H1 (cell line): ENCODE measurements at regions not wholly inside any gene's neighbourhood (a gene's known extent, or its start where the extent isn't known, plus 50 kb on each side); places are given as distances from the start of the nearest gene placed in this dataset.

Experiments
- CTCF ChIA-PET: fragments of 300-600 bp; sonication (Branson Sonifier 250); formaldehyde crosslinking; loops from one replicate; lab custom pipeline; 2021; ENCODE audit not compliant: partially characterized antibody; lab: Charles Lee
- POLR2A ChIA-PET: fragments of 300-600 bp; sonication (Branson Sonifier 250); formaldehyde crosslinking; loops from one replicate; lab custom pipeline; 2021; ENCODE audit warnings: inconsistent platforms; ENCODE audit not compliant: partially characterized antibody; lab: Charles Lee
- DNase-seq, 2 experiments: peaks; one replicate each; pipeline versions ENCODE4 v3.0.0 to v3.0.0-alpha.2; 2010 to 2022; ENCODE audit warnings: low spot score in 2 of 2, low read depth in 1 of 2, mixed read lengths in 1 of 2
- FAIRE-seq: peaks from 2 replicates; lab custom pipeline; 2011; peaks lifted over from hg19 to GRCh38; lab: Jason Lieb, UNC
- H2AFZ ChIP-seq: 2 replicates; pipeline ENCODE4 v1.8.1; 2012; ENCODE audit warnings: low read length, inconsistent platforms
- H2AK5ac ChIP-seq: 2 replicates; pipeline ENCODE4 v1.6.1; 2013; ENCODE audit warnings: low read depth, low read length
- H2BK120ac ChIP-seq: replicated peaks from 2 replicates; pipeline ENCODE3; 2013; ENCODE audit warnings: low read depth, low read length, inconsistent platforms
- H2BK12ac ChIP-seq: 2 replicates; pipeline ENCODE4 v1.6.1; 2013; ENCODE audit warnings: low read depth, low read length
- H2BK15ac ChIP-seq: 2 replicates; pipeline ENCODE4 v1.6.1; 2013; ENCODE audit warnings: low read length
- H2BK20ac ChIP-seq: 2 replicates; pipeline ENCODE4 v1.6.1; 2013; ENCODE audit warnings: low read length
- H2BK5ac ChIP-seq: 2 replicates; pipeline ENCODE4 v1.6.1; 2013; ENCODE audit warnings: low read depth, low read length
- H3K14ac ChIP-seq: 2 replicates; pipeline ENCODE4 v1.6.1; 2013; ENCODE audit warnings: inconsistent platforms; ENCODE audit not compliant: insufficient read length
- H3K18ac ChIP-seq: 2 replicates; pipeline ENCODE4 v1.6.1; 2013; ENCODE audit warnings: low read length; ENCODE audit errors: extremely low read depth
- H3K23ac ChIP-seq: 2 replicates; pipeline ENCODE4 v1.6.1; 2013; ENCODE audit warnings: inconsistent platforms; ENCODE audit not compliant: insufficient read length
- H3K23me2 ChIP-seq: 2 replicates; pipeline ENCODE4 v1.6.1; 2013; ENCODE audit warnings: low read depth, low read length
- H3K27ac ChIP-seq: 2 replicates; pipeline ENCODE4 v1.6.1; 2011; ENCODE audit warnings: low read depth, low read length, inconsistent platforms
- H3K27me3 ChIP-seq, 4 experiments: replicated peaks in 1 of 4; 1 replicate in 1 of 4; 2 replicates in 3 of 4; pipeline versions ENCODE4 v1.6.1 to v1.8.1; 2011 to 2013; ENCODE audit warnings: low read length in 3 of 4, mild to moderate bottlenecking in 3 of 4, inconsistent platforms in 2 of 4, mixed read lengths in 2 of 4, moderate library complexity in 1 of 4; ENCODE audit not compliant: control insufficient read depth in 3 of 4, insufficient read depth in 3 of 4; ENCODE audit errors: extremely low read depth in 1 of 4
- H3K36me3 ChIP-seq, 4 experiments: 2 replicates each; pipeline versions ENCODE4 v1.6.1 to v1.8.1; 2011 to 2013; ENCODE audit warnings: mild to moderate bottlenecking in 4 of 4, low read length in 3 of 4, moderate library complexity in 2 of 4, control low read depth in 1 of 4, inconsistent platforms in 1 of 4; ENCODE audit not compliant: insufficient read depth in 4 of 4, control insufficient read depth in 2 of 4
- H3K4ac ChIP-seq: replicated peaks from 2 replicates; pipeline ENCODE3; 2013; ENCODE audit warnings: low read length, low read depth, mixed read lengths, inconsistent platforms; ENCODE audit not compliant: insufficient read length
- H3K4me1 ChIP-seq, 4 experiments: replicated peaks in 1 of 4; 1 replicate in 1 of 4; 2 replicates in 3 of 4; pipeline versions ENCODE4 v1.6.1 to v1.8.1; 2011 to 2013; ENCODE audit warnings: low read length in 3 of 4, inconsistent platforms in 2 of 4, mixed read lengths in 1 of 4; ENCODE audit not compliant: insufficient read depth in 4 of 4, control insufficient read depth in 3 of 4
- H3K4me2 ChIP-seq, 2 experiments: 2 replicates each; pipeline versions ENCODE4 v1.6.1 to v1.8.1; 2011 to 2013; ENCODE audit warnings: low read depth in 2 of 2, low read length in 2 of 2, control low read depth in 1 of 2, inconsistent platforms in 1 of 2, mild to moderate bottlenecking in 1 of 2; ENCODE audit not compliant: insufficient read depth in 1 of 2
- H3K4me3 ChIP-seq, 4 experiments: fragments of 200-600, 300-600 bp in 1 of 4; sonication (generic), shearing (Covaris generic), sonication (Bioruptor Twin) in 1 of 4; 2 replicates each; pipeline versions ENCODE4 v1.5.1 to v1.8.1; 2011 to 2016; ENCODE audit warnings: low read length in 4 of 4, low read depth in 3 of 4, control low read depth in 2 of 4, inconsistent platforms in 2 of 4, mild to moderate bottlenecking in 2 of 4, mixed read lengths in 1 of 4, moderate library complexity in 1 of 4; ENCODE audit not compliant: insufficient read depth in 2 of 4; ENCODE audit errors: extremely low read depth in 1 of 4
- H3K56ac ChIP-seq: replicated peaks from 2 replicates; pipeline ENCODE3; 2013; ENCODE audit warnings: low read depth, mild to moderate bottlenecking, mixed read lengths, low read length, inconsistent platforms; ENCODE audit not compliant: insufficient read length
- H3K79me1 ChIP-seq: 2 replicates; pipeline ENCODE4 v1.6.1; 2013; ENCODE audit warnings: low read depth, low read length, control low read depth
- H3K79me2 ChIP-seq, 2 experiments: 2 replicates each; pipeline versions ENCODE4 v1.6.1 to v1.8.1; 2012 to 2013; ENCODE audit warnings: low read length in 2 of 2, mild to moderate bottlenecking in 2 of 2, inconsistent platforms in 1 of 2; ENCODE audit not compliant: insufficient read depth in 2 of 2, control insufficient read depth in 1 of 2
- H3K9ac ChIP-seq, 4 experiments: replicated peaks in 1 of 4; 1 replicate in 1 of 4; 2 replicates in 3 of 4; pipeline versions ENCODE4 v1.6.1 to v1.8.1; 2011 to 2013; ENCODE audit warnings: low read depth in 3 of 4, low read length in 3 of 4, control low read depth in 2 of 4, mild to moderate bottlenecking in 2 of 4, moderate library complexity in 2 of 4, inconsistent platforms in 1 of 4; ENCODE audit errors: extremely low read depth in 1 of 4
- H3K9me3 ChIP-seq, 2 experiments: 2 replicates each; pipeline versions ENCODE4 v1.6.1 to v1.8.1; 2012 to 2013; ENCODE audit warnings: mild to moderate bottlenecking in 2 of 2, moderate library complexity in 2 of 2, control low read depth in 1 of 2, inconsistent platforms in 1 of 2, low read depth in 1 of 2, low read length in 1 of 2, mixed read lengths in 1 of 2; ENCODE audit not compliant: insufficient read depth in 2 of 2
- H4K20me1 ChIP-seq, 2 experiments: replicated peaks in 1 of 2; 2 replicates each; pipeline versions ENCODE3 to v1.8.1; 2011 to 2013; ENCODE audit warnings: inconsistent platforms in 2 of 2, low read length in 2 of 2, mild to moderate bottlenecking in 1 of 2; ENCODE audit not compliant: insufficient read depth in 2 of 2, control insufficient read depth in 1 of 2
- H4K5ac ChIP-seq: 2 replicates; pipeline ENCODE4 v1.6.1; 2013; ENCODE audit warnings: low read length, low read depth, mixed read lengths, inconsistent platforms; ENCODE audit not compliant: insufficient read length
- H4K8ac ChIP-seq: 2 replicates; pipeline ENCODE4 v1.8.0; 2013; ENCODE audit warnings: mild to moderate bottlenecking, moderate library complexity, low read length, inconsistent platforms; ENCODE audit not compliant: insufficient read depth; ENCODE audit errors: extremely low read depth
- H4K91ac ChIP-seq: replicated peaks from 2 replicates; pipeline ENCODE3; 2013; ENCODE audit warnings: low read length, mixed read lengths, inconsistent platforms; ENCODE audit not compliant: insufficient read length
- CEBPB ChIP-seq: IDR thresholded peaks from 2 replicates; pipeline ENCODE4 v1.6.1; 2012; ENCODE audit warnings: low read depth, low read length
- CTBP2 ChIP-seq: IDR thresholded peaks from 2 replicates; pipeline ENCODE4 v1.7.0; 2011; ENCODE audit warnings: borderline replicate concordance, mild to moderate bottlenecking, moderate library complexity, mixed read lengths, low read length; ENCODE audit not compliant: insufficient read depth, insufficient read length
- RNF2 ChIP-seq: fragments of 200-900, 300-1000 bp; sonication (generic); IDR thresholded peaks from 2 replicates; pipeline ENCODE4 v1.7.1; 2016; ENCODE audit warnings: borderline replicate concordance, low read depth, mild to moderate bottlenecking, antibody characterized with exemption, low read length; ENCODE audit not compliant: poor library complexity, severe bottlenecking; ENCODE audit errors: missing control alignments
- SIX5 ChIP-seq: IDR thresholded peaks from 2 replicates; pipeline ENCODE4 v1.6.1; 2011; ENCODE audit warnings: mild to moderate bottlenecking, low read depth, low read length
- TCF12 ChIP-seq: IDR thresholded peaks from 2 replicates; pipeline ENCODE4 v1.6.1; 2011; ENCODE audit warnings: low read depth, mild to moderate bottlenecking, low read length
- WGBS, 2 experiments: shearing (Covaris generic) in 1 of 2; methylation state at CpG; one replicate each; pipeline versions ENCODE4 v1.1.6 to v1.1.7; 2013 to 2015; ENCODE audit warnings: low lambda C conversion rate in 2 of 2, mixed read lengths in 2 of 2, inconsistent platforms in 1 of 2, low coverage in 1 of 2, missing lambda C conversion rate in 1 of 2; ENCODE audit not compliant: insufficient replicate concordance in 2 of 2, insufficient coverage in 1 of 2, insufficient read length in 1 of 2; ENCODE audit errors: extremely low coverage in 1 of 2, missing lambda C conversion rate in 1 of 2; 5-methylcytosine and 5-hydroxymethylcytosine counted together

DNA sequence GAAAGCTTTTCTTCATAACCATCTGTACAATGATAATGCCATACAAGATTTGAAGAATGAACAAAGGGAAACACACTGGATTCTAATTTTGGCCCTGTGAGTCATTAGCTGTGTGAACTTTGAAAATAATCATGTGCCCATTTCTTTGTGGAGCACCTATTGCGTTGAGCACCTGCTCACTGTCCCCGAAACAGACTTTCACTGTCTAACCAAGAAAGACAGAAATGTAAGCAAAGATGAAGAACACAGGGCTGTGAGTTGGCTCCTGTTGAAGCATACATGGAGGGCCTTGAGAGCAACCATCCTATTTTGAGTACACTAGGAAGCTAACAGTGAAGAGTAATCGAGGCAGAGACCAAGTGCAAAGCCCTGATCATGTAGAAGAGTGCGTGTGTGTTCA is 118.4 kb upstream of the SLC25A13 start:
- Histone ChIP-seq H3K23me2 (no peaks in the 10 kb centered on the region), H4K20me1 (no peaks in the 10 kb centered on the region), H2BK15ac (no peak overlapping the region), H2BK120ac (no peak overlapping the region), H3K23ac (no peak overlapping the region), H3K9me3 (no peaks in the 10 kb centered on the region), H3K79me1 (no peaks in the 10 kb centered on the region), H2BK20ac (no peak overlapping the region), H3K27me3 (no peaks in the 10 kb centered on the region; a peak in 1 of 7 replicates), H4K91ac (no peak overlapping the region), H2AK5ac (no peak overlapping the region), H3K4ac (no peak overlapping the region), H3K9ac (no peak overlapping the region), H3K14ac (no peak overlapping the region), H2BK5ac (no peak overlapping the region), H3K36me3 (no peaks in the 10 kb centered on the region), H3K18ac (no peak overlapping the region), H3K4me3 (no peak overlapping the region), H2BK12ac (no peak overlapping the region), H3K4me2 (no peak overlapping the region), H3K79me2 (no peaks in the 10 kb centered on the region), H4K5ac (no peak overlapping the region), H2AFZ (no peak overlapping the region), H3K4me1 (no peaks in the 10 kb centered on the region), H3K27ac (no peak overlapping the region), H3K56ac (no peak overlapping the region), H4K8ac (no peak overlapping the region)
- WGBS, 2 experiments = 90% methylated on average over 4 of the region's 4 CpGs; no CpG with 5 or more reads in 1 of the 2 experiments
- POLR2A ChIA-PET = no interaction called here
- FAIRE-seq (no peak), DNase-seq (no peak)
- CTCF ChIA-PET = no interaction called here
- TF ChIP-seq CTBP2 (no peak), CEBPB (no peak), TCF12 (no peak), RNF2 (no peak), SIX5 (no peak)
